Renal pelvis (tissue), 1 donor: ENCODE measurements at regions not wholly inside any gene's neighbourhood (a gene's known extent, or its start where the extent isn't known, plus 50 kb on each side); places are given as distances from the start of the nearest gene placed in this dataset.

Source experiments
- DNase-seq: peaks from one replicate; pipeline ENCODE4 v3.0.0-alpha.2; 2013

DNA sequence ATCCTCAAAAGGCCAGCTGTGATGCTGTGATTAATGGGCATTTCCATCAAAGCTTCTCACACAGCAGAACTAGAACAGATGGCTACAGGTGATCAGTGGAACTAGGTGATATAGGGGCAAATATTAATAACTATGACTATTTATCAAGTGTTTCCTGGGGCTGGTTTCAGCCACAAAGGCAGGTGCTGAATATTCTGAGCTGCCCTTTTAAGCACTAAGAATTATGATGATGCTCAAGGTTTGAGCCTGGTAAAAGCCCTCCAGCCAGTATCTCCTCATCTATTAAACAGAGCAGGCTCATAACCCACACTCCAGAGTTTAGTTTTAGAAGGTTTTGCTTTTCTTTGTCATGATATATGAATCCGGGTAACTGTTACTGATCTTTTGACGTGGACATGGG lies 129.5 kb upstream of the ACP3 start:
- DNase-seq, result no peak

DNA sequence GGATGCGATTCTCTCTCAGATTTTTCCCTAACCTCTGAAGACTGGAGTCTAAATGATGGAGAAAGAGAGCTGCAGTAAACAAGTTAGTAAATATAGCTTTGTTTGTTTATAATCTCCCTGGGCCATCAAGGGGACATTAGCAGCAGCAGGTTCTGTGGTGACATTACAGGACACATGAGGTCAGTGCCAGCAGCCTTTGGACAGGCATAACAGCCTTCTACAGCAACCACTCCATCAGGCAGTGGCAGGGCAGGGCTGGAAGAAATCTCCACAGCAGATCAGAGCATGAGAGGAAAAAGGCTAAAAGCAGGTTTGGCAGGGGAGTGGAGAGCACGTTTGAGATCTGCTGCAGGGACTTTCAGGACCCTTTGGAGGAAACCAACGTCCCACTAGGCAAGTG lies 127.6 kb upstream of the ACP3 start:
- no peak for DNase-seq

DNA sequence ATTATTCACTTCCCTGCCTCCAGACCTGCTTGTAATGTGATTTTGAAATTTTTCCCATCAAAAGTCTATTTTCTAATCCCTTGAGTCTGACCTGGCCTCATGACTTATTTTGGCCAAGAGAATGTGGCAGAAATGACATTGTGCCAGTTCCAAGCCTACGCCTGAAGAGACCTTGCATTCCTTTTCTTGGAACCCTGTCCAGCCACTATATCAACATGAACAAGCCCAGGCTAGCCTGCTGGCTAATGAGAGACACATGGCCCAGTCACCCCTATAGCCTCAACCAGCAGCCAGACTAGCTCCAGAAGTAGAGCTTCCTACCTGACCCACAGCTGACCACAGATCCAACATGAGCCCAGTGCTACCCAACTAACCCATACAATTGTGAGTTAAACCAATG lies 121.1 kb upstream of the ACP3 start:
- DNase-seq, result no peak

DNA sequence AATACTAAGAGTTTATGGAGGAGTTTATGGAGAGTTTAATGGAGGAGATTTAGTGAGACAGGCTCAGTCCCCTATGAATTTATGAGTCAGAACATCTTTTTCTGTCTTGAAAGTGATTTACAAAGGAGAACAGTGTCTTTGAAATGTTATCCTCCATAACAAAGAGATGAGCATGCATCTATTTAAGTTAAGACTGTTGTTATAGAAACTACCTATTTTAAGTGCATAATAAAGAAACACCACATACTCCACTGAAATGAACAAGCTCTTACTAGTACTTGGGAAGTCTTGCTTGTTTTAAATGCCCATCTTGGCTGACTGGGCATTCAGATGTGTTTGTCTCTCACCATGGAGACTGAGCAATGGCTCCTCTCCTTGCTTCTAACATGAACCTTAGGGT lies 118.7 kb upstream of the ACP3 start:
- DNase-seq, result no peak

DNA sequence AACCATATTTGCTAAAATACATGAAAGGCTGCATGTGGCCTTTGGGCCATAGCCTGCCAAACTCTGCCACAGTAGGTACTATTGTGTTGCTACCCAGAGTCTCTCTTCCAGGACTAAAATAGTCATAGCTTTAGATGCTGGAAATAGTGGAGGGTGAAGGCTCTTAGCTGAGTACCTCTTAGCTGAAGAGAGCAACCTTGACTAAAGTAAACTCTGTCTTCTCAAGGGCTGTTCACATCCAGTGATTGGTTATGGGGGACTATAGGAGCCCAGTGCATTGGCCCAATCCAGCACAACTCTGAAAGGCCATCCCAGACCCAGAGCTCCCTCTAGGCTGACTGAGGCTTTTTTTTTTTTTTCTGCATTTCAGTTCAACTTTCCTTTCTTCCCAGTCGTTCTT lies 117.8 kb upstream of the ACP3 start:
- no peak for DNase-seq

DNA sequence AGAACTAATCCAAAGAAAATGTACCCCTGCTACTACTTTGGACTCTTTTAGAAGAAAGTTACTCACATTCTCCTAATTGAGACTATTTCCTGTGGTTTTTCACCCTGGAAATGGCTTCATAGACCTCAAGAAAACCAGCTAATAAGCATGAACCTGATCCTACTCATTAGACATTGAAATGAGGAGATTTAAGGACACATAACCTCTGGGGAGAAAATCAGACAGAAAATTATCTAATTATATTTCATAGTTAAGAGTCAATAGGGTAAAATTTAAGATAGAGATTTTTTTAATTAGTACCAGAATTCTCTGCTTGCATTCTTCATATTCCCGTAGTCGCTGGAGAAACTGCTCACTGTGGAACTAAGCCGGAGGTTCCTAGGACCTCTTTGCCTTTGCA lies 114.6 kb upstream of the ACP3 start:
- DNase-seq, result no peak

DNA sequence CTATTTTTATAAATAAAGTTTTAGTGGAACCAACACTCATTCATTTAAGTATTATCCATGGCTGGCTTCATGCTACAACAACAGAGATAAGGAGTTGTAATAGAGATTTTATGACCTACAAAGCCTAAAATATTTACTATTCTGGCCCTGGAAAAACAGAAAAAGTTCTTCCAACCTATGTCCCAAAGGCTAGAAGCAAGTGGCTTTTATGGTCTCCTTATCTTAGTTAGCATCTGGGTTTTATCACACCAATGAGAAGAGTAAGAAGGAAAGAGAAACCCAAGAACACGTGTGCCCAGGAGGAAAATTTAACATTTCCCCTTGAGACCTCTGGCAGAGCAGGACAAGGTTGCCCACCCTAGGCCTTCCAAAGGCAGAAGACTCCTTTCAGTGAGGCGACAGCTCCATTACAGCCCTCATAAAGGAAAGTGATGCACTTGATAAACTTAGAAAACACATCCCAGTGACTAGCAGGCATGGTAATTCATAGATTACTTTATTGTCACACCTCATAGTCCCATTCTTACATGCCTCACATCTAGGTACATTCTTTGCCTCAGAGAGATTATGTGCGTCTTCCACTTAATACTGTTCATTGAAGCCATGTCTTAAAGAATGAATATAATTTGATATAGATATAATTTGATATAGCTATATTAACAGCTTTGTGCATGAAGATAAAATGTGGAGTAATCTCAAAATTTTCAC lies 113.2 kb upstream of the ACP3 start:
- DNase-seq, result no peak

DNA sequence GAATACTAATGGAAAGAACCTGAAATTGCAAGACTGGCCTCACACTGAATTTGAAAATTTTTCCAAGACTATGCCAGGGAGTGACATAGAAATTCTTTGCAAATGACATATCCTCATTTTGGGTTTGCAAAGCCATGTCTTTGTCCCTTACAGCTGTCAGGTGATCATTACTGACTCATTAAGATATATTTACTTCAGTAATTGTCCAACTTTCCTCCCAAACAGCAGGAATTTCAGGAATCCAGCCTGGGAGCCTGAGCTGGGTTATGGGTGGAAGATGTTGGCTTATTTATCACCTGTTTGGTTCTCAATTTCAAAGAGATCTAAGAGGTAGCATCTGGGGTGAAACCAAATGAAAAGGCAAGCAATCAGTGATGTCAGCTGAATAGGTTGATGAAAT lies 111.6 kb upstream of the ACP3 start:
- DNase-seq, result no peak

DNA sequence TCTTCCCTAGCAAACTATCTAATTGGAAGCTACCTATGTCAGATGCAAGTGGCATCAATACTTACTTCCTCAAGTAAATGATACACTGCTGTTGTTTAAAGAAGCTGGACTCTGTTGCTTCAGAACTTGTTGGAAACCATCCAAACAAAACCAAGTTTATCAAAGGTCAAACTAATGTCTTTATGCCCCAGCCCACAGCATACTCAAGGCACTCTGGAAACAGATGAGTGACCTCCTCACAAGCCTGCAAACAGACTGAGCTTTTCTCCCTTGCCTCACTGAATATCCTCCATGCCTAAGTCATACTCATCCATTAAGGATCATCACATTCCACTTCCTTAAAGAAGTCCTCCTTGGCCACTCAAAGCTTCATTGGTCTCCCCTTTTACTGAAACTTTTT lies 107.4 kb upstream of the ACP3 start:
- no peak for DNase-seq

DNA sequence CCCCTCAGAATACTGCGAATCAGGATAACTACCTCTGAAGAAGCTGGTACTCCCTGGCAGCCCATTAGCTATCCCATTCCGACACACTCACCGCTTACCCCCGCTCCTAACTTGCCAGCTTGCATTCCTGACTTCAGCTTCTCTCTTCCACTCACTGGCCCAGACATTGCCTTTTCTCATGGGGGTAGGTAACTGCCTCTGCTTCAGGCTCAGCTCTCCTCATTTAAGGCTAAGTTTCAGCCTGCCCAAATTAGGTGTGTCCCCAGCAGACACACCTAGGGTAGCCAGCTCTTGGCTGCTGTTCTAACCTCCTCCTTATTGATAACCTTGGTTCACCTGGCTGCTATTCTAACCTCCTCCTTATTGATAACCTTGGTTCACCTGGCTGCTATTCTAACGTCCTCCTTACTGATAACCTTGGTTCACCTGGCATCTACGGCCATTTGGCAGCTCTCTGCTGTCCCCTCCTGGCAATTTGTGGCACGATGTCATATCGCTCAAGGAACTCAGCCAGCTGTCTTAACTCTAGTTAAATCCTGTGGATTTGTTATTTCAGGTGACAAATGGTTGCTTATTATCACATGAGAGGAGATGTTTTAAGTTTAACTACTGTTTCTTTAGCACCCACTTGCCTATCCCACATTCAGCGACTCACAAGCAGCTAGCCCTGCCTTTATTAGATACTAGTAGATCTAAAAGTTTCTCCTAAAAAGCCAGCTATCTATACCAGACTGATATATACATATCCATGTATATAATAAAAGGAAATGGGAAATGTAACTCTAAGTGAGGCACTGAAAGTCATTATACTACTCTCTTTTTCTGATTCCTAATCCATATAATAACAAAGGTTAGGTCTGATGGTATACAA lies 106.5 kb upstream of the ACP3 start:
- DNase-seq, result no peak

DNA sequence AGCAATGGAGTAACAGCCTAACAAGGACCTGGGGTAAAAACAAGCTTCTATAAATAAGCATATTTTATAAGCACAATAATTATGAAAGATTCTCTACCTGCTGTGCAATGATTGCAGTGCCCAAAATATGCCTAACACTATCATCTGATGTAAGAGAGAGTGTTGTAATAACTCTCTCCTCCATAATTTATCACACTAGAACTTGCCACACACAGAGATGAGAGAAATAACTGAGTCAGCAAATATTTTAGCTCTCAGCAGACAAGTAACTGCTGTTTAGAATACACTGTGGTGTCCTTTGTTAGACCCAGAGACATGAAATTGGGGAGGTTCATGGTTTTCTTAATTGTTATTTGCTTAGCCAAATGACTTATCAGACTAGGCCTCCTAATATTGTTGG lies 105.3 kb upstream of the ACP3 start:
- peak; percentile 39 for DNase-seq

DNA sequence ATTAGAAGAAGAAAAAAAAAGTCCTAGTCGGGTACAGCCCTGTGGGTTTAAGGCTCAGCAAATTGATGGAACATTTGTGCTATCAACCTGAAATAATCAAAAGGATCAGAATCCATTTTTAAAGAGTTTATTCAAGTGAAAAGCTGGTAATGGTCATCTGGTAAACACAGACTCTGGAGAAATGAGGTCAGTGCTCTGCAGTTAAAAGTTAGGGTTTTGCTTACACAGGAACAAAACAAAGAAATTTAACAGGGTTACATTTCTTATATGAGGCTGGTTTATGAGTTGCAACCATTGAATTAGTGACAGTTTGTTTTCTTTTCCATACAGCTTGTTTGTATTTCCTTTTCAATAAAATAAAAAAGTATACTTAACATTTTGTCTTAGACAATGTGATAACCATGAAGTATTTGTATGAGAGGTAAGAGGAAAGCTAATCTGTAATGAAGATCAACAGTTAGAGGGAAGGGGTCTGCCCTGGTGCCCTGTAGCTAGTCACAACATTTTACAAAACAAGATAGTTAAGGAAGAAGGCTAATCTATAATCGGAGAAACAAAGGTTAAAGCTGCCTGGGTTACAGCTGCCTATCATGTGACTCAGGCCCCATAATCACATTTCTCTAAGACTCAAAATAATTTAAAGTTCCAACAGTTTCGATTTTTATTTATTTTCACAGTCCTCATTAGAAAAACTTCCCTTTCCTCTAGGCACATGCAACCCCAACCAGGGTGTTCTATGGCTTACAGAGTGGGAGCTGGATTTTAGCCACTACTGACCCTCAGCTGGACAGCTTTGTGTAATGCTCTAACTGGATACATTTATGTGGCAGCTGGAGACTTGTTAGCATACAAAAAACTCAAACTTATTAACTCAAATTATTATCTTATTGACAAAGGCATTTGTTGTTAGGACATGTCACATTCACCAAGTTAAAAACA lies 98.1 kb upstream of the ACP3 start:
- no peak for DNase-seq

DNA sequence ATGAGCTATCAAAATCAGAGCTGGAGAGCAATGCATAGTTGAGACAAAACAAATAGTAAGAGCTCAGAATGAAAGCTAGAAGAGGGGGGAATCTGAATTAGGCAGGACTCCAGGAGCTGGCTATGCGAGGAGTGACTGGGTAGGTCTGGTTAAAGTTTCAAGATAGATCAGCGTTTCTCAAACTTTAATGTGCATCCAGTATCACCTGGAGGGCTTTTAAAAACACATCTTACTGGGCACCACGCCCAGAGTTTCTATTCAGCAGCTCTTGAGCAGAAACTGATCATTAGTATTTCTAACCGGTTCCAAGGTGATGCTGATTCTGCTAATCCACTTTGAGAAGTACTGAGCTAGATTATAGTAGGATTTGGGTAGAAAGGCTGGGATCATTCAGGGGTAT lies 96.2 kb upstream of the ACP3 start:
- no peak for DNase-seq

DNA sequence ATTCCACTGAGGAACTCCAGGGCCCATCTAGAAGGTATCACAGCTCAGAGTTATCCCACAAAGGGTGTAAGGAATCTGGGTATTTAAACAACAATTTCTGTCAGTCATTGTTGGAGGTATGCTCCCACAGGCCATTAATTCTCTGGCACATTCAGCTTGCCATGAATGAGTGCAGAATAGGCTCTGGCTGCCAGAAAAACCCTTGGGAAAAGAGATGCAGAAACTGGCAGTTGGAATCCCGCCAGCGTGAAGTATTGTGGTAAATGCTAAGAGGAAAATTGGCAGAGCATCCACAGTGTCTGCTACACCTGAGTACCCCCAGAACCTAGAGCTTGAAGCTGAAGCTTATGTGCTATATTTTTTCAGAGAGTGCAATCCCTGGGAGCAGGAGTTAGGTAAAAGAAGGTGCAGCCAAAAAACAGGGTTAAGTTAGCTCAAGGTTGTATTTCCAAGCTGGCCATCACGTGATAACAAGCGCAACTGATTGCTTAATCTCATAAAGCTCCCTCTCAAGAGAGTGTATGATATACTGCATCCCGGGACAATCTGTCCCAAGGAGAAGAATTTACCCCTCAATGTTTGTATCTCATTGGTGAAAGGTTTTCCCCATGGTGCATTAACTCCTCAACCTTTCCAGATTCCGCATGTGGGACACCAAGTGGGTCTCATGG lies 94.2 kb upstream of the ACP3 start:
- DNase-seq, result peak; percentile 41

DNA sequence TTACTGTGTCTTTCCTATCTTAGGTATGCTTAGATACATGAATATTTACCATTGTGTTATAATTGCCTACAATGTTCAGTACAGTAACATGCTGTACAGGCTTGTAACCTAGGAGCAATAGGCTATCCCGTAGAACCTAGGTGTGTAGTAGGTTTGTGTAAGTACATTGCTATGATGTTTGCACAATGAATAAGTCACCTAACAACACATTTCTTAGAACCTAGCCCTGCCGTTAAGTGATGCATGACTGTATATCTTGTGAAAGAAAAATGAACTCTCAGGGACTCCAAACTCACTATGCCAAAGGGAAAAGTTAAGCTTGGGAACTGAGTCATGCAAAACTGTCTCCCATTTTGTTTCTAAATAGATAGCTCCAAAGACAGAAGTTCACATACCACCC lies 91.5 kb upstream of the ACP3 start:
- DNase-seq, result no peak

DNA sequence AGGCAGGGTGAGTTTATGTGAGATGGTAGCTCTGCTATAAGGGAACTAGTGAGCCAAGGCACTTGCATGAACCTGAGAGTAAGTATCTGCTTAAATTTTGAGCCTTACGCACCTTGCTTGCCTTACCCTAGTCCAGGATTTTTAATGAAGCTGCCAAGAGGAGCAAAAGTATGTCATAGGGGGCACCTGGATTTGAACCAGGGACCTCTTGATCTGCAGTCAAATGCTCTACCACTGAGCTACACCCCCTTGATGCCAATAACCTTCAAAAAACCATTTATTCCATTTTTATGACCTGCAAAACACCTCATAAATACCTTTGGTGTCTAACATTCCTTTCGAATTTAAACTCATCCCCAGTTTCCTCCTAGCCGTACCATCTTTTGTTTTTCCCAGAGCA lies 88.3 kb upstream of the ACP3 start:
- no peak for DNase-seq

DNA sequence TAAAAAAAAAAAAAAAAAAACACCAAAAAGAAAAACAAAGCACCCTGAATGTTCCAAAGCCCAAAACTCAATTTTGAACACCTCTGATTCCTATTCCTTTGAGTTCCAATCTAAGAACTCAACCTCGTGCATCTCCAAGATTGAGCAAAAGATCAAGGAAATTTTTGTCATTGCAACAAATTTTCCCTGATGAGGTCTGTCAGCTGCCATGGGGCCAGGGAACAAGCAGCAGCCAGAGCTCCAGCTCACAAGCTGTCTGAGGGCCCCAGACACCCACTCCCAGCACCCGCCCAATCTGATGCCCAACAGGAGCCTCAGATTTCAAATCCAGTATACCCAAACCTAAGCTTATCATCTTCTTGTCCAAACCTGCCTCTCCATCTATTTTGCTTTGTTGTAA lies 87.6 kb upstream of the ACP3 start:
- DNase-seq, result no peak

DNA sequence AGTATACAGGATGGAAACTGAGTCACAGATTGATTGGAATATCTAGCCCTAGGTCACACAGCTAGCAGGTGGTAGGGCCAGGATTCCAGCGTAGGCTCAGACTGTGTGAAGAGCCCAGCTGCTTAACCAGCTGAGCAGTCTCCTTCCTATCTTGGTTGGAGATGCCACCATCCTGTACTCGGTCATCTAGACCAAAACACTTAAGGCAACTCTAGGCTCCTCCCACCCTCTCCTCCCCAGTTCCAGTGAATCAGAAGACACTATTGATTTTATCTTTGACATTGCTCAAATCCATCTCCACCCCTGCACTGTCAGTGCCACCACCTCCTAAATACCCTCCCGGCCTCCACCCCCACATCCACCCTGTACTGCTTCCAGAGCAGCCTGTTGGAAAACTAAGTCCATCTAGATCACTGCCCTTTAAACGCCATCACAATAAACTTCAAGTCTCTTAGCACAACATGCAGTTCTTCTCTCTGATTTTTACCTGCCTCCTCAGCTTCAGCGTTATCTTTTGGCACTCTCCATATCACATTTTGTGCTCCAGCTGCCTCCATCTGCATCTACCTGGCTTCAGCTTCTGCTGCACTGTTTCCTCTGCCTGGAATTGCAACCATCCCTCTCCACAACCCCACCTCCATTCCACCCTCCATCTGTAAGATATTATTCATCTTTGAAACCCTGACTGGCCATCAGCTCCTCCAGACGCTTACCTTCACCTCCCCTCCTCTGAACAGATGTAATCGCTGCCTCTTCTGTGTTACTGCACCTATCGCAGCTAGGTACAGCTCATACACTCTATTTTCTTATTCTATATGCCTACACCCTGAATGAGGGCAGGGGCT lies 86.8 kb upstream of the ACP3 start:
- DNase-seq, result no peak

DNA sequence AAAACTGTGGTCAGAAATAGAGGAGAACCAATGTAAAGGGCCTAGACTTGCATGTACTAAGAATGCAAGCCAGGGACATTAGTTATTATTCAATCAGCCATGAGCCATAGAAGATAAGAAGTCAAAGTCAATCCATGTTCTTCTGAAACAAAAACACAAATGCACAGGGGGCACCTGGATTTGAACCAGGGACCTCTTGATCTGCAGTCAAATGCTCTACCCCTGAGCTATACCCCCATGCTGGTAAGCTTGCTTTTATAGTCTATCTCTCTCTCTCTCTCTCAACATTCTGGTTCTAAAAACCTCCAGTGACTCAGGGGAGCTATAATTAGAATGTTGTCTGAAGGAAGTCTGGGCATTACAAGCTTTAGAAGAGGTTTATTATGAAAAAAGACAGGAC lies 85.6 kb upstream of the ACP3 start:
- no peak for DNase-seq

DNA sequence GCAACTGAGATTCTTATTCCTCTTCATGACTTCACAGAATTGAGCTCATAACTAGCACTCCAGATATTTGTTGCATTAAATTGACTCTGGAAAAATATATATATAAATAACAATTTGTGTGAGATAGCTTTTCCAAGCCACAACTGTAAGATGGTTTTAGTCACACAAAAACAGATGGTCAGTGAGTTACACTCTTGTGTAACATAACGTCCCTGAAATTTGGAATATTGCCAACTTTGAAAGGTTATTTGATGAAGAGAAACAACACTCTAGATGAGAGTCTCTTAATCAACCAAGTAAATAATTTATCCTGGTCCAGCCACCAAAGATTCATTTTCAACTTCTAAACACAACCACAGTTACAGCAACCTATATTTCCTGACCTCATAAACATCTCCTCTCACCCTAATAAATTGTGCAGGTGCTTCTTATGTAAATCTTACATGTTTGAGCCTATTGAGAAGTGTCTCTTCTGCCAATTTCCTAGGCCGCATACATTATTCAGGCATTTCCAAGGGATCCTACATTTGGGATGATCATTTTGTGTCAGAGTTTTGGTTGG lies 84.9 kb upstream of the ACP3 start:
- DNase-seq, result no peak
